ENCODE measurements at regions not wholly inside any gene's neighbourhood (a gene's known extent, or its start where the extent isn't known, plus 50 kb on each side); places are given as distances from the start of the nearest gene placed in this dataset.
"Not testable (repeated sequence)": the region's sequence is repeated elsewhere in the genome, so short reads cannot be mapped to it uniquely, and the experiment has no call there.

DNA sequence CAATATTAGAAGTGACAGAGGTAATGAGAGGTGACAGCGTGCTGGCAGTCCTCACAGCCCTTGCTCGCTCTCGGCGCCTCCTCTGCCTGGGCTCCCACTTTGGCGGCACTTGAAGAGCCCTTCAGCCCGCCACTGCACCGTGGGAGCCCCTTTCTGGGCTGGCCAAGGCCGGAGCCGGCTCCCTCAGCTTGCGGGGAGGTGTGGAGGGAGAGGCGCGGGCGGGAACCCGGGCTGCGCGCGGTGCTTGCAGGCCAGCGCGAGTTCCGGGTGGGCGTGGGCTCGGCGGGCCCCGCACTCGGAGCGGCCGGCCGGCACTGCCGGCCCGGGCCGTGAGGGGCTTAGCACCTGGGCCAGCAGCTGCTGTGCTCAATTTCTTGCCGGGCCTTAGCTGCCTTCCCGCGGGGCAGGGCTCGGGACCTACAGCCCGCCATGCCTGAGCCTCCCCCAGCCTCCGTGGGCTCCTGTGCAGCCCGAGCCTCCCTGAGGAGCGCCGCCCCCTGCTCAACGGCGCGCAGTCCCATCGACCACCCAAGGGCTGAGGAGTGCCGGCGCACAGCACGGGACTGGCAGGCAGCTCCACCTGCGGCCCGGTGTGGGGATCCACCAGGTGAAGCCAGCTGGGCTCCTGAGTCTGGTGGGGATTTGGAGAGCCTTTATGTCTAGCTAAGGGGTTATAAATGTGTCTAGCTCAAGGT, 426.5 kb upstream of the RGS18 start:
- DNase-seq (ENCODE audit: low spot score), result not testable (repeated sequence)

GRCh38 chr1:191734321-191734720, 423.9 kb upstream of the RGS18 start:
- DNase-seq (ENCODE audit: low spot score), result no peak

DNA sequence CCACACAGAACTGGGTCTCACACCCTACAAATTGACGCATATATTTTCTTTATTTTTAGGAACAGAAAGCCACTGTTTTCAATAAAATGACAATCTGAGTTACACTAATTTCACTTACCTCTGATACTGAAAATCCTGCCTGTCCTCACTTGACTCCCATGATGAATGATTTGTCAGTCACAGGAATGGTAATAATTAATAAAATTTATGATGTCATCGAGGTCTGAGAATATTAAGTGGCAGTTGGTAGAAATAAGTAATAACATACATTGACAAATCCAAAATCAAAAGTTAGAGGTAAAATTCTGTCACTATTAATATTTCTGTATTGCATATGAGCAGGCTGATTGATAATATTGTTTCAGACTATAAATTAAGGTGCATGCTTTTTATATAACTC, 418.7 kb upstream of the RGS18 start:
- no peak for DNase-seq (ENCODE audit: low spot score)

- no peak for DNase-seq (ENCODE audit: low spot score)
Observed at GRCh38 chr1:191752342-191752741, 405.9 kb upstream of the RGS18 start.

DNA sequence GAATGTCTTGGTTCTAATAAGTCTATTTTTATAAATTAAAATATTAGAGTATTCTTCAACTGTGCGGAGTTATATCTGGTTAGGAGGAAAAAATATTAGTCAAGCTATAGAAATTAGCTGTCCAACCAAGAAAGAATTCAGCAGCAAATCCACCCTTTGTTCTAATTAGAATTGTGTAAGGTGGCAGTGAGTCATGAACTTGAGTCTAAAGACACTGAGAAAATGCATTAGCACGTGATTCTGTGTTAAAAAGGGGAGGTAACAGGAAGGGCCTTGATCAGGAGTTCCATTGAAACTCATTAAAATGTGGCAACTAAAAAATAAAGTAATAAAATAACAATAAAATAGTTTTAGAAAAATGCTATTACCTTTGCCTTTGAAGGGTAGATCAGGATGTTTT, 398.2 kb upstream of the RGS18 start:
- no peak for DNase-seq (ENCODE audit: low spot score)

- DNase-seq (ENCODE audit: low spot score), result no peak
Observed at GRCh38 chr1:191788551-191788950, 369.7 kb upstream of the RGS18 start.

GRCh38 chr1:191798178-191798577, 360.1 kb upstream of the RGS18 start:
- DNase-seq (ENCODE audit: low spot score), result no peak

GRCh38 chr1:191804311-191804710, 354.0 kb upstream of the RGS18 start:
- no peak for DNase-seq (ENCODE audit: low spot score)

- peak; percentile 68 for DNase-seq (ENCODE audit: low spot score)
Observed at GRCh38 chr1:191813593-191813992, 344.7 kb upstream of the RGS18 start.

DNA sequence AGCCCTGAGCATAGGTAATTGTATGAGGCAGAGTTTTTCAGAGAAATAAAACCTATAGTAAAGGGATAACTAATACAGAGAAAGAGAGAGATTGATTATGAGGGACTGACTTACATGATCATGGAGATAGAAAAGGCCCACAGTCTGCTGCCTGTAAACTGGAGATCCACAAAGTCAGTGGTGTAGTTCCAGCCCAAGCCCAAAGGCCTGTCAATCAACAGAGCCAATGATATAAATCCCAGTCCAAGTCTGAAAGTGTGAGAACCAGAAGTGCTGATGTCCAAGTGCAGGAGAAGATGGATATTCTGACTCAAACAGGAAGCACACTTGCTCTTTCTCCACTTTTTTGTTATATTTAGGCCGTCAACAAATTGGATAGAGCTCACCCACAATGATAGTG, 340.1 kb upstream of the RGS18 start:
- DNase-seq (ENCODE audit: low spot score), result no peak

GRCh38 chr1:191831572-191831971, 326.7 kb upstream of the RGS18 start:
- DNase-seq (ENCODE audit: low spot score), result peak; percentile 12

- no peak for DNase-seq (ENCODE audit: low spot score)
Observed at GRCh38 chr1:191839891-191840290, 318.4 kb upstream of the RGS18 start.

GRCh38 chr1:191851799-191852595, 306.3 kb upstream of the RGS18 start:
- no peak for DNase-seq (ENCODE audit: low spot score)

- no peak for DNase-seq (ENCODE audit: low spot score)
Observed at GRCh38 chr1:191852907-191853306, 305.4 kb upstream of the RGS18 start.

GRCh38 chr1:191857600-191857999, 300.7 kb upstream of the RGS18 start:
- no peak for DNase-seq (ENCODE audit: low spot score)

- no peak for DNase-seq (ENCODE audit: low spot score)
Observed at GRCh38 chr1:191865479-191865878, 292.8 kb upstream of the RGS18 start.

DNA sequence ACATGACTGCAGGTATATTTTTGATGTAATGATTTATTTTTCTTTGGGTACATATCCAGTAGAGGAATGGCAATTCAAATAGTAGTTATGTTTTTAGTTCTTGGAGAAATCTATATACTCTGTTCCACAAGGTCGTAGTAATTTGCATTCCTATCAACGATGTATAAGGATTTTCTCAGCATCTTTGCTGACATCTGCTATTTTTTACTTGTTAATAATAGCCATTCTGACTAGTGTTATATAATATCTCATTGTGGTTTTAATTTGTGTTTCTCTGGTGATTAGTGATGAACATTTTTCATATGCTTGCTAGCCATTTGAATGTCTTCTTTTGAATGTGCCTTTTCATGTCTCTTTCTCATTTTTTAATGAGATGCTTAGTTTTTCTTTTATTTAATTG, 292.1 kb upstream of the RGS18 start:
- DNase-seq (ENCODE audit: low spot score), result no peak

- no peak for DNase-seq (ENCODE audit: low spot score)
Observed at GRCh38 chr1:191869790-191870312, 288.4 kb upstream of the RGS18 start.

DNA sequence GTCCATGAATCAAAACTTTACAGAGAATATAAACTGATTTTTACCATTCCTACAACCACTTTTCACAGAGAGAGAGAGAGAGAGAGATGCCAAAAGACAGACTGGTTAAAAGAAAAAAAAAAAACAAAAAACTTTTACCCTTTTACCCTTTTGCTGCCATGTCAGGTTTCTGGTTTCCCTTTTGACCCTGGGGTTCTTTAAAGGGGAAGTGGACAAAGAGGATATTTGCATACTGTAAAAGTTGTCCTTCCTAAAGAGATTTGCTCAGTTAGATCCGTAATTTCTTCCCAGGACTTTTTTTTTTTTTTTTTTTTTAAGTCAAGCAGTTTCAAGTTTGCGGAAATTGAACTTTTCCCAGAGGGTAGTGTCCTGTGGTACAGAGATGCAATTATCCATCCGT, 287.8 kb upstream of the RGS18 start:
- no peak for DNase-seq (ENCODE audit: low spot score)

GRCh38 chr1:191875994-191876393, 282.3 kb upstream of the RGS18 start:
- no peak for DNase-seq (ENCODE audit: low spot score)

GRCh38 chr1:191876631-191877030, 281.6 kb upstream of the RGS18 start:
- no peak for DNase-seq (ENCODE audit: low spot score)

DNA sequence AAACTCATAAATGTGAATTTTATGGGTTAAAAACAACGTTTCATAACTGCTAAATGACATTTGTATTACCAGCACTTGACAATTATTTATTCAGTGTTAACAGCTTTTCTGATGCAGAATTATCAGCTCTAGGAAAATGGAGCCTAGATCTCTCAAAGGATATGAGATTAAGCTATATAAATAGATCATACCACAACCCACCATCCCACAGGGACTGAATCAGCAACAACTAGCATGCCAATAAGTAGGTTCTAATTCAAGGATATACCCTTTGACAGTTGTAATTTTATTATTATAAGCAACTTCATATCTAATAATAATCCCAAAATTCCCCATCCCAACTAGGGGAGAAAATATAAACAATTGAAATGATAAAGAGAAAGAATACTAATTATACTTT, 275.4 kb upstream of the RGS18 start:
- DNase-seq (ENCODE audit: low spot score), result no peak

GRCh38 chr1:191886977-191887376, 271.3 kb upstream of the RGS18 start:
- no peak for DNase-seq (ENCODE audit: low spot score)

Data from SK-N-DZ (cell line).